Glomerular visceral epithelial cell (primary cell): ENCODE measurements at regions not wholly inside any gene's neighbourhood (a gene's known extent, or its start where the extent isn't known, plus 50 kb on each side); places are given as distances from the start of the nearest gene placed in this dataset.

Source experiments
- DNase-seq: peaks from one replicate; pipeline ENCODE4 v3.0.0-alpha.2; 2016; ENCODE audit errors: extremely low spot score

- DNase-seq: no peak
Observed at GRCh38 chr5:88364991-88365390, 96.3 kb upstream of the TMEM161B start.

DNA sequence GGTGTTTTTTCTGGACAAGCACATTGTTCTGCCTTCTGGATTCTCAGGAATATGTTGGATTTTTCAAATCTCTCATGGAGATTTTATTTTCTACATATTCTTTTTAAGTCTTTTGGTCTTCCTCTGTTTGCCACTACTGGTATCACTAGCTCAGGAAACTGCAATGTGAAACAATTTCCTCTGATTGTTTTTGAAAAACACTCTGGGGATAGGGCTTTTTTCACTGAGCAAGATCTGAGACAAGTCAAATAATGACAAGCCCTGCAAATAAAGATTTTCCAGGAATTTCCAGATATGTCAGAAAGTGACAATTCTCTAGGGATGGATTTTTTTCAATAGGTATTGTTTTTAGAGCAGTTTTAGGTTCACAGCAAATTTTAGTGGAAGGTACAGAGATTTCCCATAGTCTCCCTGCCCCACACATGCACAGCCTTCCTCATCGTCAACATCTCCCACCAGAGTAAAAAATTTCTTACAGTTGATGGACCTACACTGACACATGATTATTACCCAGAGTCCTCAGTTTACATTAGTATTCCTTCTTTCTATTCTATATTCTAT lies 86.9 kb upstream of the TMEM161B start:
- DNase-seq: no peak

DNA sequence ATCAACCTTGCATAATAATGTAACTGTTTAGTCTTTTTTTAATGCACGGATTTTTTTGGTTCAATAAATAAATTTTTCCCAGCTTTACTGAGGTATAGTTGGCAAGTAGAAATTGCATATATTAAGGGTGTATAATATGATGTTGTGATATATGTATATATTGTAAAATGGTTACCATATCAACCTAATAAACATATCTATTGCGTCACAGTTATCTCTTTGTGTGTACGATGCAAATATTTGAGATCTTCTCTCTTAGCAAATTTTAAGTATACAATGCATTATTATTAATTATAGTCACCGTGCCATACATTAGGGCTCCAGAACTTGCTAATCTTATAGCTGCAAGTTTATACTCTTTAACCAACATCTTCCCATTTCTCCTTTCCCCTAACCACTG lies 57.2 kb upstream of the TMEM161B start:
- no peak for DNase-seq

DNA sequence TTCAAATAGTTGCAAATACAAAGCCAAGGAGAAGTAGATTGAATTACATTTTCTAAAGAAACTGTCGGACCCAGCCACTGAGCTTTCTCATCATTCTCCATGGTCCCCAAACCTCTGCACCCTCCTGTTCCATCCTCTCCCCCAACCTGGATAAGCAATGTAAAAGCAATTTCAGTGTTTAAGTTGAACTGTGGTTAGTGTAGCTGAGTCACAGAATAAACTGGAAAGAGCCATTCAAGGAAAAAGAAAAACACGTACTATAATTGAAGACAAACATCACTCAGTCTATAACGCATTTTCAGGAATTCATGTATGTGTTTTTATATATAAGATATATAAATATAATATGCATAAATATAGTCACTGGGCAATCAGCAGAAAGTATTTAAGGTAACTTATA lies 54.1 kb upstream of the TMEM161B start:
- DNase-seq: no peak
